Adipocyte (in vitro differentiated cells): ENCODE measurements at regions not wholly inside any gene's neighbourhood (a gene's known extent, or its start where the extent isn't known, plus 50 kb on each side); places are given as distances from the start of the nearest gene placed in this dataset.

Experiments
- DNase-seq: peaks from one replicate; pipeline ENCODE4 v3.0.0-alpha.2; 2015; ENCODE audit warnings: low read depth
- H3K27me3 ChIP-seq: replicated peaks from 2 replicates; pipeline ENCODE4 v1.7.0; 2013; ENCODE audit warnings: mild to moderate bottlenecking, low read length, moderate library complexity; ENCODE audit not compliant: control insufficient read depth, insufficient read depth
- H3K36me3 ChIP-seq: 2 replicates; pipeline ENCODE4 v1.7.0; 2013; ENCODE audit warnings: low read length, mild to moderate bottlenecking, moderate library complexity; ENCODE audit not compliant: control insufficient read depth, insufficient read depth, severe bottlenecking
- H3K4me1 ChIP-seq: 2 replicates; pipeline ENCODE4 v1.7.0; 2013; ENCODE audit warnings: mild to moderate bottlenecking, low read length, moderate library complexity; ENCODE audit not compliant: control insufficient read depth, insufficient read depth
- H3K4me3 ChIP-seq: 2 replicates; pipeline ENCODE4 v1.7.0; 2013; ENCODE audit warnings: mild to moderate bottlenecking, low read length, moderate library complexity
- H3K9ac ChIP-seq: 2 replicates; pipeline ENCODE4 v1.7.0; 2013; ENCODE audit warnings: mild to moderate bottlenecking, low read length, moderate library complexity
- H3K9me3 ChIP-seq: 2 replicates; pipeline ENCODE4 v1.7.0; 2013; ENCODE audit warnings: mild to moderate bottlenecking, low read length, moderate library complexity; ENCODE audit not compliant: control insufficient read depth

DNA sequence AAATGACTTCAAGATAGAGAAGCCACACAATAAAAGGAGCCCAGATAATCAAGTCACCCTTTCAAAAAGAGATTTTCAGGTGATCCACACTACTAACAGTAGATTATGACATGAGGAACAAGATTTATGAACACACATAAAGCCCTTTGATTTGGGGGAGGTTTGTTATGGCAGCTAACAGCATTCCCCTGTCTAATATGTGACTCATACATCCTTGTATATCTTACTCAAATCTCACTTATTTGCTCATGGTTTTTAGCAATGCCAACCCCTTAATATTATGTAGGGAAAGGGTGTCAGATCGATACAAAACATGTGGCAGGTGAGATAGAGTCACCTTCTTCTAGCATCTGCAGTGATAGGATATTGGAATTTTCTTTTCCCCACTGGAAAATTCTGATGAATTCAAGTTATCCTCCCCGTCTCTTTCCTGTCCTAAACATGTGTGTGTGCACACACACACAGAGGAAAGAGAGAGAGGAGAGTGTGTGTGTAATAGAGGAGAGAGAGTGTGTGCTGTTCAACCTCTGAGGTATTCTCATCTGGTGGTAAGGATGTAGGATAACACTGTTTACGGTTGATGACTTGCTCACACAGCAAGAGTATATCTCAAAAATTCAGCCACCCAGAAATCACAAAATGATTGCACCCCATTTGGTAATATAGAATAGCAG, 319.9 kb downstream of the KCNC2 start:
- peak; percentile 16 for DNase-seq
- peaks cover 15% of the 10 kb centered on the region for H3K4me1 ChIP-seq
- no peaks in the 10 kb centered on the region for H3K9me3 ChIP-seq
- H3K36me3 ChIP-seq, result no peaks in the 10 kb centered on the region
- H3K9ac ChIP-seq, result no peak overlapping the region
- no peaks in the 10 kb centered on the region for H3K27me3 ChIP-seq
- peak overlapping the region; percentile 34 for H3K4me3 ChIP-seq

- peak; percentile 80 for DNase-seq
- no peaks in the 10 kb centered on the region for H3K9me3 ChIP-seq
- H3K4me1 ChIP-seq, result peaks cover 15% of the 10 kb centered on the region
- no peaks in the 10 kb centered on the region for H3K27me3 ChIP-seq
- no peaks in the 10 kb centered on the region for H3K36me3 ChIP-seq
- peak overlapping the region; percentile 34 for H3K4me3 ChIP-seq
- no peak overlapping the region for H3K9ac ChIP-seq
Observed at GRCh38 chr12:74890237-74890599, 319.4 kb downstream of the KCNC2 start.

GRCh38 chr12:74891083-74891668, 318.5 kb downstream of the KCNC2 start:
- Histone ChIP-seq H3K4me1 (peaks cover 15% of the 10 kb centered on the region), H3K27me3 (no peaks in the 10 kb centered on the region)
- no peak for DNase-seq

GRCh38 chr12:74892057-74892633, 317.5 kb downstream of the KCNC2 start:
- DNase-seq, result no peak
- Histone ChIP-seq H3K4me3 (no peak overlapping the region), H3K36me3 (no peaks in the 10 kb centered on the region), H3K4me1 (peaks cover 15% of the 10 kb centered on the region), H3K27me3 (no peaks in the 10 kb centered on the region), H3K9ac (no peak overlapping the region), H3K9me3 (no peaks in the 10 kb centered on the region)

More at GRCh38 chr12:74891083-74891668, 318.5 kb downstream of the KCNC2 start:
- Histone ChIP-seq H3K9ac (no peak overlapping the region), H3K36me3 (no peaks in the 10 kb centered on the region), H3K4me3 (no peak overlapping the region), H3K9me3 (no peaks in the 10 kb centered on the region)

DNA sequence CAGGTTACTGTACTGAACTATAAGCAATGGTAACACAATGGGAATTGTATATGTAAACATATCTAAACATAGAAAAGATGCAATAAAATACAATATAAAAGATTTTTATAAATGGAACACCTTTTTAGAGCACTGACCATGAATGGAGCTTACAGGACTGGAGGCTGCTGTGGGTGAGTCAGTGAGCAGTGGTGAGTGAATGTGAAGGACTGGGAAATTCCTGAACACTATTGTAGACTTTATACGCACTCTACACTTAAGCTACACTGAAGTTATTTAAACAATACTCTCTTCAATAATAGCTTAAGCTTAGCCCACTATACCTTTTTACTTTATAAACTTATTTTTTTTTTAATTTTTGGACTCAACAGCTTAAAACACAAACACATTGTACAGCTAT, 313.5 kb downstream of the KCNC2 start:
- no peak for DNase-seq
- Histone ChIP-seq H3K36me3 (no peaks in the 10 kb centered on the region), H3K4me3 (no peak overlapping the region), H3K9ac (no peak overlapping the region), H3K4me1 (no peaks in the 10 kb centered on the region), H3K27me3 (no peaks in the 10 kb centered on the region), H3K9me3 (no peaks in the 10 kb centered on the region)

- Histone ChIP-seq H3K4me1 (no peaks in the 10 kb centered on the region), H3K9ac (no peak overlapping the region), H3K9me3 (no peaks in the 10 kb centered on the region), H3K27me3 (no peaks in the 10 kb centered on the region), H3K36me3 (no peaks in the 10 kb centered on the region), H3K4me3 (no peak overlapping the region)
- DNase-seq, result no peak
Observed at GRCh38 chr12:74897425-74898211, 312.0 kb downstream of the KCNC2 start.

DNA sequence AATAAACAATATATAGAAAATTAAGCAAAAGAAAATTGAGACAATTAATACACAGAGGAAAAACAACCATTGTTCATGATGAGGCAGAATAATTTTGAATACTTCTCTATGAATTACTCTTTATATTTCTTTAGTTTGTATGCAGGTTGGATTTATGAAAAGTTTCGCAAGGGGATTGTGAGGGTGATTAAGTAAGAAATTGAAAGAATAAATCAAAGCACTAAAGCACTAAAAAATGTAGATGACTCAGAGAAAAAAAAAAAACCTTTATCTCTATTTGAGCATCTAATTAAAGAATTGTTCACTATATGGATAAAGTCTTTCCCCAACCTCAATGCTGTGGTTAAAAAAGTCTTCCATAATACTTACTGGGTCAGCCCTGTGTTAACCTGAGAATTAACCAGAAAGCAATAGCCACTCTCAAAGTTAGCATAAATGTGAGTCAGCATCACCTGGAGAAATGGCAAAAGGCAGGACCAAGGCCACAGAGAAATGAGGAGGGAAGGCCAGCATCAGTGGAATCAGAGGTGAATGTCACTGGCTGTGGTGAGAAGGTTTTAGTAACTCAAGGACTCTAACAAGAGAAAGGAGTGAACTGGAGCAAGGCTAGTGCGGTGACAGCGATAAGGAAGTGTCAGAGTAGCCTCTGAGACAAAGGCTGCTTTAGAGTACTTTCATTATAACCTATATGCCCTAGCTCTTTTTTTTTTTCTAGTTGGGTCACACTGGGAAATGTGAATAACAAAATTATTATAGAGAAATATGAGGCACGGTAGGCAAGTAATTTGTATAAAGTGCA, 310.4 kb downstream of the KCNC2 start:
- no peak overlapping the region for H3K4me3 ChIP-seq
- H3K27me3 ChIP-seq, result no peaks in the 10 kb centered on the region

DNA sequence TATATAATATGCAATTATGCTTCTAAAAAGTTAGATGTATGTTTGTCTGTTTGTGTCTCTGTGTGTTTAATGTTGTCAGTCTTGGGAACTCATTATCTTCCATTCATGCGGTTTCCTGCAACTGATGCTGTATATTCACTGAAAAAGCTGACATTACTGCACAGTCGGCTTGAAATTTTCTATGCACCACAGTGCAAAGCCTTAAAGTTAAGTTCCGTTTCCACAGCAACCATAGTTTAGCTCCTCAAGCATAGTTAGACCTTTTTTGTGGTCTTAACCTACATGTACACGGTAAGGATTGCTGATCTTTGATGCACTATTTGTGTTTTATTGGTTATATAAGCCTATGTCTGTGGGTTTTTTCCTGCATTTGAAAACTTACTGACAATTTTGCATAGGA, 309.4 kb downstream of the KCNC2 start:
- no peak overlapping the region for H3K4me3 ChIP-seq
- no peaks in the 10 kb centered on the region for H3K36me3 ChIP-seq
- no peaks in the 10 kb centered on the region for H3K4me1 ChIP-seq
- no peak for DNase-seq
- H3K9ac ChIP-seq, result no peak overlapping the region
- H3K9me3 ChIP-seq, result no peaks in the 10 kb centered on the region
- H3K27me3 ChIP-seq, result no peaks in the 10 kb centered on the region

More for the DNA sequence above, 310.4 kb downstream of the KCNC2 start:
- no peaks in the 10 kb centered on the region for H3K36me3 ChIP-seq
- no peaks in the 10 kb centered on the region for H3K4me1 ChIP-seq
- no peaks in the 10 kb centered on the region for H3K9me3 ChIP-seq
- DNase-seq, result peak; percentile 14
- no peak overlapping the region for H3K9ac ChIP-seq

- no peaks in the 10 kb centered on the region for H3K36me3 ChIP-seq
- H3K4me1 ChIP-seq, result no peaks in the 10 kb centered on the region
- H3K9me3 ChIP-seq, result no peaks in the 10 kb centered on the region
- H3K4me3 ChIP-seq, result no peak overlapping the region
- DNase-seq, result no peak
- H3K9ac ChIP-seq, result no peak overlapping the region
- H3K27me3 ChIP-seq, result no peaks in the 10 kb centered on the region
Observed at GRCh38 chr12:74903522-74903921, 306.1 kb downstream of the KCNC2 start.

- no peak for DNase-seq
- Histone ChIP-seq H3K36me3 (no peaks in the 10 kb centered on the region), H3K4me3 (no peak overlapping the region), H3K9me3 (no peaks in the 10 kb centered on the region), H3K9ac (no peak overlapping the region), H3K4me1 (no peaks in the 10 kb centered on the region), H3K27me3 (no peaks in the 10 kb centered on the region)
Observed at GRCh38 chr12:74906224-74906623, 303.4 kb downstream of the KCNC2 start.

DNA sequence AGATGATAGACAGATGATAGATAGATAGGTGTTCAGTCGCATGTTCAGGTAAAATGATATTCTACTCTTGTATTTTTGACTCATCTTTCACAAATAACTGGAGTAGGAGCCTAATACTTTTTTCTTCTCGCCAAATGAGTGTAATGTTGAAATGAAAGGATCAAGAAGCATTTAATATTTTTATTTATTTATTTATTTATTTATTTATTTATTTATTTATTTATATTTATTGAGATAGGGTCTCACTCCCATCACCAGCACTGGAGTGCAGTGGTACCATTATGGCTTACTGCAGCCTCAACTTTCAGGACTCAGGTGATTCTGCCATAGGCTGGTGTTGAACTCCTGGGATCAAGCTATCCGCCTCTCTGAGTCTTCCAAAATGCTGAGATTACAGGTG, 298.8 kb downstream of the KCNC2 start:
- no peaks in the 10 kb centered on the region for H3K4me1 ChIP-seq
- H3K4me3 ChIP-seq, result no peak overlapping the region
- DNase-seq, result no peak
- H3K27me3 ChIP-seq, result no peaks in the 10 kb centered on the region
- H3K9me3 ChIP-seq, result no peaks in the 10 kb centered on the region
- no peaks in the 10 kb centered on the region for H3K36me3 ChIP-seq
- no peak overlapping the region for H3K9ac ChIP-seq
